DMS153 treated with DMSO at 0.1 percent for 48 hours (cell line): ENCODE measurements at regions not wholly inside any gene's neighbourhood (a gene's known extent, or its start where the extent isn't known, plus 50 kb on each side); places are given as distances from the start of the nearest gene placed in this dataset.

Source experiments
- DNase-seq: peaks from one replicate; lab custom pipeline; 2025; ENCODE audit not compliant: unreplicated experiment; lab: John Stamatoyannopoulos, UW

- DNase-seq, result no peak
These were observed 65.1 kb upstream of the DIAPH2 start for GRCh38 chrX:96619588-96619987.

- no peak for DNase-seq
These were observed 62.8 kb upstream of the DIAPH2 start for GRCh38 chrX:96621811-96622210.
